ENCODE measurements at regions not wholly inside any gene's neighbourhood (a gene's known extent, or its start where the extent isn't known, plus 50 kb on each side); places are given as distances from the start of the nearest gene placed in this dataset.

- Histone ChIP-seq H3K4me3 (IDR thresholded peaks at IDR 0.05; ENCODE audit: insufficient read depth, low read depth, low read length) (no peak overlapping the region), H4K20me1 (ENCODE audit: insufficient read depth) (no peaks in the 10 kb centered on the region), H2AFZ (ENCODE audit: low read depth) (no peak overlapping the region), H3K27ac (no peak overlapping the region), H3K4me1 (ENCODE audit: low read depth, poor library complexity, severe bottlenecking) (no peaks in the 10 kb centered on the region), H3K9ac (no peak overlapping the region), H3K27me3 (ENCODE audit: insufficient read depth, low read depth) (no peaks in the 10 kb centered on the region), H3K4me2 (no peak overlapping the region), H3K36me3 (ENCODE audit: insufficient read depth) (no peaks in the 10 kb centered on the region), H3K79me2 (ENCODE audit: insufficient read depth, low read depth) (no peaks in the 10 kb centered on the region)
- no peak for TF ChIP-seq CTCF (conservative IDR thresholded peaks at IDR 0.05; ENCODE audit: low read depth, low read length)
Measured at GRCh38 chrX:107556967-107557366, 71.3 kb upstream of the PRPS1 start.

GRCh38 chrX:107559506-107559905 lies 68.8 kb upstream of the PRPS1 start:
- H3K4me1 ChIP-seq (ENCODE audit: low read depth, poor library complexity, severe bottlenecking) = no peaks in the 10 kb centered on the region
- H3K79me2 ChIP-seq (ENCODE audit: insufficient read depth, low read depth) = no peaks in the 10 kb centered on the region
- H3K27ac ChIP-seq = no peak overlapping the region
- H3K9ac ChIP-seq = no peak overlapping the region
- no peaks in the 10 kb centered on the region for H3K36me3 ChIP-seq (ENCODE audit: insufficient read depth)
- no peaks in the 10 kb centered on the region for H3K27me3 ChIP-seq (ENCODE audit: insufficient read depth, low read depth)
- no peak overlapping the region for H3K4me3 ChIP-seq (IDR thresholded peaks at IDR 0.05; ENCODE audit: insufficient read depth, low read depth, low read length)
- no peak overlapping the region for H3K4me2 ChIP-seq
- no peak for TF ChIP-seq CTCF (conservative IDR thresholded peaks at IDR 0.05; ENCODE audit: low read depth, low read length)
- no peak overlapping the region for H2AFZ ChIP-seq (ENCODE audit: low read depth)
- H4K20me1 ChIP-seq (ENCODE audit: insufficient read depth) = no peaks in the 10 kb centered on the region

- no peak overlapping the region for H3K4me2 ChIP-seq
Measured at GRCh38 chrX:107560041-107560440, 68.3 kb upstream of the PRPS1 start.

GRCh38 chrX:107560980-107561379 lies 67.3 kb upstream of the PRPS1 start:
- Histone ChIP-seq H3K27me3 (ENCODE audit: insufficient read depth, low read depth) (no peaks in the 10 kb centered on the region), H3K27ac (no peak overlapping the region), H3K4me3 (IDR thresholded peaks at IDR 0.05; ENCODE audit: insufficient read depth, low read depth, low read length) (no peak overlapping the region), H3K4me1 (ENCODE audit: low read depth, poor library complexity, severe bottlenecking) (no peaks in the 10 kb centered on the region), H3K36me3 (ENCODE audit: insufficient read depth) (no peaks in the 10 kb centered on the region), H4K20me1 (ENCODE audit: insufficient read depth) (no peaks in the 10 kb centered on the region), H3K4me2 (no peak overlapping the region), H3K79me2 (ENCODE audit: insufficient read depth, low read depth) (no peaks in the 10 kb centered on the region), H2AFZ (ENCODE audit: low read depth) (no peak overlapping the region), H3K9ac (no peak overlapping the region)
- no peak for TF ChIP-seq CTCF (conservative IDR thresholded peaks at IDR 0.05; ENCODE audit: low read depth, low read length)

More at GRCh38 chrX:107560041-107560440, 68.3 kb upstream of the PRPS1 start:
- H3K9ac ChIP-seq = no peak overlapping the region
- no peak overlapping the region for H3K4me3 ChIP-seq (IDR thresholded peaks at IDR 0.05; ENCODE audit: insufficient read depth, low read depth, low read length)
- no peak overlapping the region for H2AFZ ChIP-seq (ENCODE audit: low read depth)
- H3K4me1 ChIP-seq (ENCODE audit: low read depth, poor library complexity, severe bottlenecking) = no peaks in the 10 kb centered on the region
- H3K79me2 ChIP-seq (ENCODE audit: insufficient read depth, low read depth) = no peaks in the 10 kb centered on the region
- no peaks in the 10 kb centered on the region for H3K36me3 ChIP-seq (ENCODE audit: insufficient read depth)
- no peak overlapping the region for H3K27ac ChIP-seq
- no peak for TF ChIP-seq CTCF (conservative IDR thresholded peaks at IDR 0.05; ENCODE audit: low read depth, low read length)
- no peaks in the 10 kb centered on the region for H4K20me1 ChIP-seq (ENCODE audit: insufficient read depth)
- H3K27me3 ChIP-seq (ENCODE audit: insufficient read depth, low read depth) = no peaks in the 10 kb centered on the region
